Common myeloid progenitor, CD34-positive (primary cell): ENCODE measurements at regions not wholly inside any gene's neighbourhood (a gene's known extent, or its start where the extent isn't known, plus 50 kb on each side); places are given as distances from the start of the nearest gene placed in this dataset.

Experiments used
- CTCF ChIA-PET: fragments of 350-600 bp; sonication (Branson Sonifier 250); formaldehyde crosslinking; loops from one replicate; lab custom pipeline; 2021; ENCODE audit warnings: antibody characterized with exemption; lab: Charles Lee
- POLR2A ChIA-PET: fragments of 350-600 bp; sonication (Branson Sonifier 250); formaldehyde crosslinking; loops from one replicate; lab custom pipeline; 2021; ENCODE audit warnings: antibody characterized with exemption; lab: Charles Lee
- DNase-seq, 3 donors: peaks; one replicate each; pipeline versions ENCODE4 v3.0.0 to v3.0.0-alpha.2; 2013
- H3K27ac ChIP-seq, 2 experiments: 1 replicate in 1 of 2; 2 replicates in 1 of 2; pipeline ENCODE4 v1.7.0; 2013; ENCODE audit warnings: inconsistent platforms in 2 of 2, low read length in 2 of 2, mild to moderate bottlenecking in 2 of 2, low read depth in 1 of 2, moderate library complexity in 1 of 2; ENCODE audit not compliant: severe bottlenecking in 2 of 2, insufficient read depth in 1 of 2, poor library complexity in 1 of 2
- H3K27me3 ChIP-seq, 5 experiments: replicated peaks in 2 of 5; 1 replicate in 3 of 5; 2 replicates in 2 of 5; pipeline versions ENCODE4 v1.6.1 to v1.7.0; 2013; ENCODE audit warnings: low read length in 4 of 5, mild to moderate bottlenecking in 2 of 5, moderate library complexity in 2 of 5, inconsistent platforms in 1 of 5; ENCODE audit not compliant: insufficient read depth in 5 of 5, control insufficient read depth in 4 of 5
- H3K36me3 ChIP-seq, 4 experiments: 1 replicate in 2 of 4; 2 replicates in 2 of 4; pipeline versions ENCODE4 v1.6.1 to v1.7.0; 2013; ENCODE audit warnings: low read length in 3 of 4, control low read depth in 1 of 4, mild to moderate bottlenecking in 1 of 4; ENCODE audit not compliant: control insufficient read depth in 4 of 4, insufficient read depth in 4 of 4
- H3K4me1 ChIP-seq, 4 experiments: 1 replicate in 3 of 4; 2 replicates in 1 of 4; pipeline versions ENCODE4 v1.6.1 to v1.7.1; 2013; ENCODE audit warnings: low read length in 3 of 4, mild to moderate bottlenecking in 3 of 4, control low read depth in 1 of 4, inconsistent platforms in 1 of 4, moderate library complexity in 1 of 4; ENCODE audit not compliant: control insufficient read depth in 4 of 4, insufficient read depth in 4 of 4; ENCODE audit errors: control extremely low read depth in 1 of 4
- H3K4me3 ChIP-seq, 7 experiments: 1 replicate in 4 of 7; 2 replicates in 3 of 7; pipeline versions ENCODE4 v1.5.1 to v1.7.0; 2013; ENCODE audit warnings: mild to moderate bottlenecking in 7 of 7, low read length in 6 of 7, moderate library complexity in 6 of 7, inconsistent platforms in 2 of 7, low read depth in 2 of 7, control low read depth in 1 of 7; ENCODE audit not compliant: insufficient read depth in 4 of 7, control insufficient read depth in 1 of 7; ENCODE audit errors: extremely low read depth in 1 of 7
- H3K9me3 ChIP-seq, 5 experiments: 1 replicate in 4 of 5; 2 replicates in 1 of 5; pipeline versions ENCODE4 v1.6.1 to v1.7.1; 2013; ENCODE audit warnings: low read length in 4 of 5, mild to moderate bottlenecking in 2 of 5, inconsistent platforms in 1 of 5, low read depth in 1 of 5, moderate library complexity in 1 of 5; ENCODE audit not compliant: control insufficient read depth in 4 of 5, insufficient read depth in 2 of 5; ENCODE audit errors: control extremely low read depth in 1 of 5
- WGBS: methylation state at CpG from one replicate; pipeline ENCODE4 v1.1.5; 2013; ENCODE audit not compliant: insufficient coverage; 5-methylcytosine and 5-hydroxymethylcytosine counted together

DNA sequence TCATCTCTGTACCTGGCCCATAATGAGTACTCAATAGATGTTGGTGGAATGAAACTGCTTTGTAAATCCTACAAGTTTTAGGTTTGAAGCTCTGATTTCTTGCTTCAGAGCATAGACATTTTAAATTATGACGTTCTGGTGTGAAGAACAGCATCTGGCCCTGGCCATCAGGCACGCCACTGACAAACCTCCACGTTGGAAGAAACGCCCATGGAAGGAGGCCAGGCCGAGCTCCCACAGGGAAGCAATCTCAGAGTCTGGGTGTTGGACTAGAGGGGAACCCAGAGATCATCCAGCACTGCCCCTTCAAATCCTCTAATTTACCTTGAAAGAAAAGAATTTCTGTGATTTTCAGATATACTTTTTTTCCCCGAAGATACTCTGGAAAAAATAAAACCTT is 328.1 kb upstream of the RGMA start:
- Histone ChIP-seq H3K27me3 (no peaks in the 10 kb centered on the region), H3K9me3 (no peaks in the 10 kb centered on the region)
- CTCF ChIA-PET: no interaction called here

GRCh38 chr15:93415576-93415975 is 326.6 kb upstream of the RGMA start:
- Histone ChIP-seq H3K36me3 (no peaks in the 10 kb centered on the region), H3K9me3 (no peaks in the 10 kb centered on the region), H3K4me3 (no peak overlapping the region), H3K27ac (no peak overlapping the region), H3K4me1 (no peaks in the 10 kb centered on the region), H3K27me3 (no peaks in the 10 kb centered on the region)
- POLR2A ChIA-PET: no interaction called here
- DNase-seq: no peak
- CTCF ChIA-PET: no interaction called here
- WGBS: 85% methylated on average over 3 of the region's 3 CpGs

More for the DNA sequence above, 328.1 kb upstream of the RGMA start:
- no peak overlapping the region for H3K4me3 ChIP-seq
- H3K36me3 ChIP-seq: no peaks in the 10 kb centered on the region
- WGBS: 93% methylated on average over 5 of the region's 6 CpGs
- DNase-seq: no peak
- H3K27ac ChIP-seq: no peak overlapping the region
- H3K4me1 ChIP-seq: no peaks in the 10 kb centered on the region
- POLR2A ChIA-PET: no interaction called here

DNA sequence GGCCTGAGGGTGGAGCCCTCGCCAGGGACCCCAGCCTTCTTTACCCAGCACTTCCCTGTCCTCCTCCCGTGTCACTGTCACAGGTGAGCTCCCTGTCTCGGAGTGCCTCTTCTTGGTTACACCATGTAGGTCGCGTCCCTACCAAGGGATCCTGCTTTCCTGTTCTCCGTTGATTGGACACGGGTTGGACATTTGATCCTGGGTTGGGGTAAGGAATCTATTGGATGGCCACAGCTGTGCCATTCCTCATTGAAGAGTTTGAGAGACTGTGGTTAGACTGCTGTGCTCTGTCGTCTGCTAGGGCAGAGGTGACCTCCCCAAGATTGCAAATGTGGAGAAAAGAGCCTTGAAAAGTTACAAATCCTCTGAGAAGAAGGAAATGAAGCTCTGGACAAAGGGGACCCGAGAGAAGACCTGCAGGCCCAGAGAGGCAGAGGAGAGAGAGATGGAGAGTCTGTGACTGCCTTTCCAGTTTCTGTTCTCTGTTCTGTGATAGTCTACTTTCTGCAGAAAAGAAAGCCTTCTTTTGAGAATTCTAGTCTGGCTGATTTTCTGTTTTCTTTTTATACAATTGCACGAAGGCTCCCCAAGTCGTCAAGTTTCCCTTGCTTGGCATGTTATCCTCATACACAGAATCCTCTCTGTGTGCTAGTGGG is 325.7 kb upstream of the RGMA start:
- no peaks in the 10 kb centered on the region for H3K27me3 ChIP-seq
- CTCF ChIA-PET: no interaction called here
- H3K27ac ChIP-seq: no peak overlapping the region
- H3K4me3 ChIP-seq: no peak overlapping the region
- no peaks in the 10 kb centered on the region for H3K4me1 ChIP-seq
- DNase-seq: no peak
- no peaks in the 10 kb centered on the region for H3K9me3 ChIP-seq
- POLR2A ChIA-PET: no interaction called here
- WGBS: 94% methylated on average over 11 of the region's 11 CpGs
- H3K36me3 ChIP-seq: no peaks in the 10 kb centered on the region

DNA sequence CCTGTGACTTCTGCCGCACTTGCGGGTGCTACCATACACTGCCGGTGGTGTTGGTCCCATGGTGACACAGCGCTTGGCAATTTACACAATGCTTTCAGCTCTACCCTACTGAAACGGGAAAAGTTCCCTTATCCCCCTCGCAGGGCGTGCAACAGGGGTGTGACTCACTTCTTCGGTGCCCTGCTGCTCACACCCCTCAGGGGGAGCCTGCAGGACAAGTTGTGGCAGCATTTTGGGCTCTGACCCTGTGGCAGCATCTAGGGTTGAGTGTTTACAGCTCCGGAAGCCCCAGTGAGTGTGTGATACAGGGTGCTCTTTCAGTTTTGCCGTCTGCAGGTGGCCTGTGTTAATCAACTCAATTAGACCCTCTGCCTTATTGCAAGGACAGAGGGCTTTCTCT is 324.7 kb upstream of the RGMA start:
- ChIA-PET CTCF (no interaction called here), POLR2A (no interaction called here)
- Histone ChIP-seq H3K4me3 (no peak overlapping the region), H3K9me3 (no peaks in the 10 kb centered on the region), H3K27ac (no peak overlapping the region), H3K4me1 (no peaks in the 10 kb centered on the region), H3K27me3 (no peaks in the 10 kb centered on the region), H3K36me3 (no peaks in the 10 kb centered on the region)
- 93% methylated on average over 10 of the region's 10 CpGs for WGBS
- no peak for DNase-seq

DNA sequence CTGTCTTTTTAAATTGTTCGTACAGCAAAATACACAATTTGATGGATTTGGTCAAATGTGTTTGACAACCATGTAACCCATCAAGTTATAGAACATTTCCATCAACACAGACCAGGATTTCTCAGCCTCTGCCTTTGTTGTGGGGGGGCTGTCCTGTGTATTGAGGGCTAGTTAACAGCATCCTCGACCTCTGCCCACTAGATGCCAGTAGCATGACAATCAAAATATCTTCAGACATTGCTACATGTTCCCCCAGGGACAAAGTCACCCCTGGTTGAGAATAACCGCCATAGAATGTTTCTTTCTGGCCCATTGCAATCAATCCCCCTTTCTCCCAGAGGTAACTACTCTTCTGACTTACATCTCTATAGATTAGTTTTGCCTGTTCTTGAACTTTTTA is 310.1 kb upstream of the RGMA start:
- H3K27ac ChIP-seq: no peak overlapping the region
- WGBS: 100% methylated on average over 1 of the region's 3 CpGs
- POLR2A ChIA-PET: no interaction called here
- no peak overlapping the region for H3K4me3 ChIP-seq
- no peaks in the 10 kb centered on the region for H3K36me3 ChIP-seq
- H3K4me1 ChIP-seq: no peaks in the 10 kb centered on the region
- CTCF ChIA-PET: no interaction called here
- peaks cover 0 to 2% (median 0%) of the 10 kb centered on the region in 5 experiments for H3K9me3 ChIP-seq
- H3K27me3 ChIP-seq: peaks cover 0 to 2% (median 0%) of the 10 kb centered on the region in 5 experiments
- no peak for DNase-seq

DNA sequence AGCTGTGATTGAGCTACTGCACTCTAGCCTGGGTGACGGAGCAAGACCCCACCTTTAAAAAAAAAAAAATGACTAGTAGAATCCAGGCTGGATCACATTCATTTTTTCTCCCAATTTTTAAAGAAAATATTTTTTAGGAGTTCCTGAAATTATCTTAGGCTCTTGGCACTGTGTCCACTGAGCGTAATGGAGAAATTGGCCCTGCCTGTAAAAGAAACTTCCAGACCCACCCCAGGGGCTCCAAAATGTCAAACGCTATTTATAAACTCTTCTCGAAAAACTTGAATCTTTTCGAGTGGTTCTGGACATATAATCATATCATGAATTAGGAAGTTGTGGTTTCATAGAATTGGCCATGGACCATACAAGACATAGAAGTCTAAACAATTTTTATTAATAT is 300.2 kb upstream of the RGMA start:
- H3K27me3 ChIP-seq: no peaks in the 10 kb centered on the region
- no peaks in the 10 kb centered on the region for H3K4me1 ChIP-seq
- DNase-seq: no peak
- no peaks in the 10 kb centered on the region for H3K36me3 ChIP-seq
- 73% methylated on average over 2 of the region's 5 CpGs for WGBS
- H3K4me3 ChIP-seq: no peak overlapping the region
- ChIA-PET POLR2A (no interaction called here), CTCF (no interaction called here)
- no peak overlapping the region for H3K27ac ChIP-seq
- no peaks in the 10 kb centered on the region for H3K9me3 ChIP-seq

- POLR2A ChIA-PET: no interaction called here
These were observed 295.9 kb upstream of the RGMA start for GRCh38 chr15:93384886-93385285.

More at GRCh38 chr15:93384886-93385285, 295.9 kb upstream of the RGMA start:
- Histone ChIP-seq H3K9me3 (no peaks in the 10 kb centered on the region), H3K4me1 (no peaks in the 10 kb centered on the region), H3K4me3 (no peak overlapping the region), H3K36me3 (no peaks in the 10 kb centered on the region), H3K27ac (no peak overlapping the region), H3K27me3 (peaks cover 0 to 4% (median 2%) of the 10 kb centered on the region in 5 experiments)
- CTCF ChIA-PET: no interaction called here
- no peak for DNase-seq
- WGBS: 100% methylated on average over 1 of the region's 2 CpGs
